H1 (cell line): ENCODE measurements at regions not wholly inside any gene's neighbourhood (a gene's known extent, or its start where the extent isn't known, plus 50 kb on each side); places are given as distances from the start of the nearest gene placed in this dataset.

ENCODE experiments used
- CTCF ChIA-PET: fragments of 300-600 bp; sonication (Branson Sonifier 250); formaldehyde crosslinking; loops from one replicate; lab custom pipeline; 2021; ENCODE audit not compliant: partially characterized antibody; lab: Charles Lee
- POLR2A ChIA-PET: fragments of 300-600 bp; sonication (Branson Sonifier 250); formaldehyde crosslinking; loops from one replicate; lab custom pipeline; 2021; ENCODE audit warnings: inconsistent platforms; ENCODE audit not compliant: partially characterized antibody; lab: Charles Lee
- DNase-seq, 2 experiments: peaks; one replicate each; pipeline versions ENCODE4 v3.0.0 to v3.0.0-alpha.2; 2010 to 2022; ENCODE audit warnings: low spot score in 2 of 2, low read depth in 1 of 2, mixed read lengths in 1 of 2
- FAIRE-seq: peaks from 2 replicates; lab custom pipeline; 2011; peaks lifted over from hg19 to GRCh38; lab: Jason Lieb, UNC
- H2AFZ ChIP-seq: 2 replicates; pipeline ENCODE4 v1.8.1; 2012; ENCODE audit warnings: low read length, inconsistent platforms
- H2AK5ac ChIP-seq: 2 replicates; pipeline ENCODE4 v1.6.1; 2013; ENCODE audit warnings: low read depth, low read length
- H2BK120ac ChIP-seq: replicated peaks from 2 replicates; pipeline ENCODE3; 2013; ENCODE audit warnings: low read depth, low read length, inconsistent platforms
- H2BK12ac ChIP-seq: 2 replicates; pipeline ENCODE4 v1.6.1; 2013; ENCODE audit warnings: low read depth, low read length
- H2BK15ac ChIP-seq: 2 replicates; pipeline ENCODE4 v1.6.1; 2013; ENCODE audit warnings: low read length
- H2BK20ac ChIP-seq: 2 replicates; pipeline ENCODE4 v1.6.1; 2013; ENCODE audit warnings: low read length
- H2BK5ac ChIP-seq: 2 replicates; pipeline ENCODE4 v1.6.1; 2013; ENCODE audit warnings: low read depth, low read length
- H3K14ac ChIP-seq: 2 replicates; pipeline ENCODE4 v1.6.1; 2013; ENCODE audit warnings: inconsistent platforms; ENCODE audit not compliant: insufficient read length
- H3K18ac ChIP-seq: 2 replicates; pipeline ENCODE4 v1.6.1; 2013; ENCODE audit warnings: low read length; ENCODE audit errors: extremely low read depth
- H3K23ac ChIP-seq: 2 replicates; pipeline ENCODE4 v1.6.1; 2013; ENCODE audit warnings: inconsistent platforms; ENCODE audit not compliant: insufficient read length
- H3K23me2 ChIP-seq: 2 replicates; pipeline ENCODE4 v1.6.1; 2013; ENCODE audit warnings: low read depth, low read length
- H3K27ac ChIP-seq: 2 replicates; pipeline ENCODE4 v1.6.1; 2011; ENCODE audit warnings: low read depth, low read length, inconsistent platforms
- H3K27me3 ChIP-seq, 4 experiments: replicated peaks in 1 of 4; 1 replicate in 1 of 4; 2 replicates in 3 of 4; pipeline versions ENCODE4 v1.6.1 to v1.8.1; 2011 to 2013; ENCODE audit warnings: low read length in 3 of 4, mild to moderate bottlenecking in 3 of 4, inconsistent platforms in 2 of 4, mixed read lengths in 2 of 4, moderate library complexity in 1 of 4; ENCODE audit not compliant: control insufficient read depth in 3 of 4, insufficient read depth in 3 of 4; ENCODE audit errors: extremely low read depth in 1 of 4
- H3K36me3 ChIP-seq, 4 experiments: 2 replicates each; pipeline versions ENCODE4 v1.6.1 to v1.8.1; 2011 to 2013; ENCODE audit warnings: mild to moderate bottlenecking in 4 of 4, low read length in 3 of 4, moderate library complexity in 2 of 4, control low read depth in 1 of 4, inconsistent platforms in 1 of 4; ENCODE audit not compliant: insufficient read depth in 4 of 4, control insufficient read depth in 2 of 4
- H3K4ac ChIP-seq: replicated peaks from 2 replicates; pipeline ENCODE3; 2013; ENCODE audit warnings: low read length, low read depth, mixed read lengths, inconsistent platforms; ENCODE audit not compliant: insufficient read length
- H3K4me1 ChIP-seq, 4 experiments: replicated peaks in 1 of 4; 1 replicate in 1 of 4; 2 replicates in 3 of 4; pipeline versions ENCODE4 v1.6.1 to v1.8.1; 2011 to 2013; ENCODE audit warnings: low read length in 3 of 4, inconsistent platforms in 2 of 4, mixed read lengths in 1 of 4; ENCODE audit not compliant: insufficient read depth in 4 of 4, control insufficient read depth in 3 of 4
- H3K4me2 ChIP-seq, 2 experiments: 2 replicates each; pipeline versions ENCODE4 v1.6.1 to v1.8.1; 2011 to 2013; ENCODE audit warnings: low read depth in 2 of 2, low read length in 2 of 2, control low read depth in 1 of 2, inconsistent platforms in 1 of 2, mild to moderate bottlenecking in 1 of 2; ENCODE audit not compliant: insufficient read depth in 1 of 2
- H3K4me3 ChIP-seq, 4 experiments: fragments of 200-600, 300-600 bp in 1 of 4; sonication (generic), shearing (Covaris generic), sonication (Bioruptor Twin) in 1 of 4; 2 replicates each; pipeline versions ENCODE4 v1.5.1 to v1.8.1; 2011 to 2016; ENCODE audit warnings: low read length in 4 of 4, low read depth in 3 of 4, control low read depth in 2 of 4, inconsistent platforms in 2 of 4, mild to moderate bottlenecking in 2 of 4, mixed read lengths in 1 of 4, moderate library complexity in 1 of 4; ENCODE audit not compliant: insufficient read depth in 2 of 4; ENCODE audit errors: extremely low read depth in 1 of 4
- H3K56ac ChIP-seq: replicated peaks from 2 replicates; pipeline ENCODE3; 2013; ENCODE audit warnings: low read depth, mild to moderate bottlenecking, mixed read lengths, low read length, inconsistent platforms; ENCODE audit not compliant: insufficient read length
- H3K79me1 ChIP-seq: 2 replicates; pipeline ENCODE4 v1.6.1; 2013; ENCODE audit warnings: low read depth, low read length, control low read depth
- H3K79me2 ChIP-seq, 2 experiments: 2 replicates each; pipeline versions ENCODE4 v1.6.1 to v1.8.1; 2012 to 2013; ENCODE audit warnings: low read length in 2 of 2, mild to moderate bottlenecking in 2 of 2, inconsistent platforms in 1 of 2; ENCODE audit not compliant: insufficient read depth in 2 of 2, control insufficient read depth in 1 of 2
- H3K9ac ChIP-seq, 4 experiments: replicated peaks in 1 of 4; 1 replicate in 1 of 4; 2 replicates in 3 of 4; pipeline versions ENCODE4 v1.6.1 to v1.8.1; 2011 to 2013; ENCODE audit warnings: low read depth in 3 of 4, low read length in 3 of 4, control low read depth in 2 of 4, mild to moderate bottlenecking in 2 of 4, moderate library complexity in 2 of 4, inconsistent platforms in 1 of 4; ENCODE audit errors: extremely low read depth in 1 of 4
- H3K9me3 ChIP-seq, 2 experiments: 2 replicates each; pipeline versions ENCODE4 v1.6.1 to v1.8.1; 2012 to 2013; ENCODE audit warnings: mild to moderate bottlenecking in 2 of 2, moderate library complexity in 2 of 2, control low read depth in 1 of 2, inconsistent platforms in 1 of 2, low read depth in 1 of 2, low read length in 1 of 2, mixed read lengths in 1 of 2; ENCODE audit not compliant: insufficient read depth in 2 of 2
- H4K20me1 ChIP-seq, 2 experiments: replicated peaks in 1 of 2; 2 replicates each; pipeline versions ENCODE3 to v1.8.1; 2011 to 2013; ENCODE audit warnings: inconsistent platforms in 2 of 2, low read length in 2 of 2, mild to moderate bottlenecking in 1 of 2; ENCODE audit not compliant: insufficient read depth in 2 of 2, control insufficient read depth in 1 of 2
- H4K5ac ChIP-seq: 2 replicates; pipeline ENCODE4 v1.6.1; 2013; ENCODE audit warnings: low read length, low read depth, mixed read lengths, inconsistent platforms; ENCODE audit not compliant: insufficient read length
- H4K8ac ChIP-seq: 2 replicates; pipeline ENCODE4 v1.8.0; 2013; ENCODE audit warnings: mild to moderate bottlenecking, moderate library complexity, low read length, inconsistent platforms; ENCODE audit not compliant: insufficient read depth; ENCODE audit errors: extremely low read depth
- H4K91ac ChIP-seq: replicated peaks from 2 replicates; pipeline ENCODE3; 2013; ENCODE audit warnings: low read length, mixed read lengths, inconsistent platforms; ENCODE audit not compliant: insufficient read length
- CBX5 ChIP-seq: fragments of 300-800, 300-1000 bp; sonication (generic); IDR thresholded peaks from 2 replicates; pipeline ENCODE4 v1.7.1; 2016; ENCODE audit warnings: antibody characterized with exemption, low read length, low read depth
- EGR1 ChIP-seq: IDR thresholded peaks from 2 replicates; pipeline ENCODE4 v1.6.1; 2011; ENCODE audit warnings: low read depth, low read length, borderline replicate concordance
- EZH2 ChIP-seq: fragments of 200-600 bp; sonication (generic); IDR thresholded peaks from 2 replicates; pipeline ENCODE4 v1.7.1; 2012; ENCODE audit warnings: low read depth, mild to moderate bottlenecking, moderate library complexity, low read length, inconsistent platforms; ENCODE audit not compliant: severe bottlenecking
- RXRA ChIP-seq: IDR thresholded peaks from 2 replicates; pipeline ENCODE4 v1.6.1; 2011; ENCODE audit warnings: low read depth, mild to moderate bottlenecking, low read length, moderate library complexity; ENCODE audit not compliant: insufficient read depth
- SP1 ChIP-seq: IDR thresholded peaks from 2 replicates; pipeline ENCODE4 v1.6.1; 2011; ENCODE audit warnings: low read depth, low read length
- SRF ChIP-seq: IDR thresholded peaks from 2 replicates; pipeline ENCODE4 v1.6.1; 2011; ENCODE audit warnings: mild to moderate bottlenecking, low read depth, low read length, moderate library complexity
- TAF1 ChIP-seq: IDR thresholded peaks from 2 replicates; pipeline ENCODE4 v1.6.1; 2011; ENCODE audit warnings: mild to moderate bottlenecking, low read depth, low read length
- WGBS, 2 experiments: shearing (Covaris generic) in 1 of 2; methylation state at CpG; one replicate each; pipeline versions ENCODE4 v1.1.6 to v1.1.7; 2013 to 2015; ENCODE audit warnings: low lambda C conversion rate in 2 of 2, mixed read lengths in 2 of 2, inconsistent platforms in 1 of 2, low coverage in 1 of 2, missing lambda C conversion rate in 1 of 2; ENCODE audit not compliant: insufficient replicate concordance in 2 of 2, insufficient coverage in 1 of 2, insufficient read length in 1 of 2; ENCODE audit errors: extremely low coverage in 1 of 2, missing lambda C conversion rate in 1 of 2; 5-methylcytosine and 5-hydroxymethylcytosine counted together
- TF ChIP-seq, protein P1 (sequence below): IDR thresholded peaks from 2 replicates; pipeline ENCODE4 v1.6.1; 2012; ENCODE audit warnings: inconsistent platforms
- TF ChIP-seq, protein P2 (sequence below): IDR thresholded peaks from 2 replicates; pipeline ENCODE4 v1.6.1; 2011; ENCODE audit warnings: low read length, improper control_type of control experiment

DNA sequence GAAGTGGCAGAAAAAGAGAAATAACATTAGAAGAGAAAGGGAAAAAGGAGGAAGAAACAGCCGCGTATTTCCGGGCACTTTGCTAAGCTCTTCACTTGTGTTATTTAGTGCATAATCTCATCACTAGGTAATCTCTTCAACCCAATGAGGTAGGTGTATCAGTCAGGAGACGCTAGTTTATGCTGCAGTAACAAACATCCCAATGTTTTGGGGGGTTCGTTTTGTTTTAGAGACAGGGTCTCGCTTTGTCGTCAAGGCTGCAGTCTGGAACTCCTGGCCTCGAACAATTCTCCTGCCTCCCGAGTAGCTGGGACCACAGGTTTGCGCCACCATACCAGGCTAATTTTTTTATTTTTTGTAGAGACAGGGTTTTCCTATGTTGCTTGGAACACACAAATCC is 61.7 kb downstream of the ZFP36L2 start:
- Histone ChIP-seq H3K4me2 (no peak overlapping the region), H2AK5ac (no peak overlapping the region), H2BK20ac (no peak overlapping the region), H3K79me1 (no peaks in the 10 kb centered on the region), H2BK120ac (no peak overlapping the region), H3K4me1 (peaks cover 0 to 12% (median 2%) of the 10 kb centered on the region in 4 experiments; a peak in 4 of 7 replicates), H3K23me2 (no peaks in the 10 kb centered on the region), H3K9ac (no peak overlapping the region), H4K5ac (no peak overlapping the region), H3K14ac (no peak overlapping the region), H2AFZ (no peak overlapping the region), H3K36me3 (no peaks in the 10 kb centered on the region), H4K91ac (no peak overlapping the region), H2BK5ac (no peak overlapping the region), H3K4me3 (no peak overlapping the region), H3K18ac (no peak overlapping the region), H3K27ac (no peak overlapping the region), H4K20me1 (no peaks in the 10 kb centered on the region), H4K8ac (no peak overlapping the region), H3K23ac (no peak overlapping the region), H3K56ac (no peak overlapping the region), H3K79me2 (no peaks in the 10 kb centered on the region), H2BK15ac (no peak overlapping the region), H3K9me3 (no peaks in the 10 kb centered on the region), H3K27me3 (no peaks in the 10 kb centered on the region), H3K4ac (no peak overlapping the region), H2BK12ac (no peak overlapping the region)
- FAIRE-seq = no peak
- DNase-seq = no peak
- ChIA-PET POLR2A (no interaction called here), CTCF (interaction anchor here (0.8 to 8.7 kb wide), 19 partner anchors 9 to 336 kb away, joined by 3 to 85 read pairs (median 4); no protein-coding TSS in a partner anchor)
- TF ChIP-seq EGR1 = no peak
- no peak for TF ChIP-seq SP1
- TF ChIP-seq, protein P1, sequence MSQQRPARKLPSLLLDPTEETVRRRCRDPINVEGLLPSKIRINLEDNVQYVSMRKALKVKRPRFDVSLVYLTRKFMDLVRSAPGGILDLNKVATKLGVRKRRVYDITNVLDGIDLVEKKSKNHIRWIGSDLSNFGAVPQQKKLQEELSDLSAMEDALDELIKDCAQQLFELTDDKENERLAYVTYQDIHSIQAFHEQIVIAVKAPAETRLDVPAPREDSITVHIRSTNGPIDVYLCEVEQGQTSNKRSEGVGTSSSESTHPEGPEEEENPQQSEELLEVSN = no peak
- no peak for TF ChIP-seq EZH2
- no peak for TF ChIP-seq TAF1
- no peak for TF ChIP-seq SRF
- TF ChIP-seq, protein P2, sequence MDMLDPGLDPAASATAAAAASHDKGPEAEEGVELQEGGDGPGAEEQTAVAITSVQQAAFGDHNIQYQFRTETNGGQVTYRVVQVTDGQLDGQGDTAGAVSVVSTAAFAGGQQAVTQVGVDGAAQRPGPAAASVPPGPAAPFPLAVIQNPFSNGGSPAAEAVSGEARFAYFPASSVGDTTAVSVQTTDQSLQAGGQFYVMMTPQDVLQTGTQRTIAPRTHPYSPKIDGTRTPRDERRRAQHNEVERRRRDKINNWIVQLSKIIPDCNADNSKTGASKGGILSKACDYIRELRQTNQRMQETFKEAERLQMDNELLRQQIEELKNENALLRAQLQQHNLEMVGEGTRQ = no peak
- no peak for TF ChIP-seq RXRA
- TF ChIP-seq CBX5 = no peak
- WGBS, 2 experiments = 95% methylated on average over 10 of the region's 10 CpGs; no CpG with 5 or more reads in 1 of the 2 experiments
